NB4 (cell line): ENCODE measurements at regions not wholly inside any gene's neighbourhood (a gene's known extent, or its start where the extent isn't known, plus 50 kb on each side); places are given as distances from the start of the nearest gene placed in this dataset.

Experiments
- DNase-seq: peaks from one replicate; pipeline ENCODE4 v3.0.0; 2010; ENCODE audit warnings: low read depth
- H3K4me3 ChIP-seq: one replicate; pipeline ENCODE4 v1.5.1; 2011; ENCODE audit warnings: mild to moderate bottlenecking, low read depth, low read length, moderate library complexity
- CTCF ChIP-seq: IDR thresholded peaks from one replicate; pipeline ENCODE4 v1.5.1; 2012; ENCODE audit warnings: low read depth, low read length
- MAX ChIP-seq: IDR thresholded peaks from 2 replicates; pipeline ENCODE4 v1.6.1; 2011; ENCODE audit warnings: low read depth, low read length
- MYC ChIP-seq: IDR thresholded peaks from 2 replicates; pipeline ENCODE4 v1.6.1; 2011; ENCODE audit warnings: low read depth, low read length
- POLR2A ChIP-seq: IDR thresholded peaks from 2 replicates; pipeline ENCODE4 v1.6.1; 2011; ENCODE audit warnings: mild to moderate bottlenecking; ENCODE audit not compliant: insufficient read length; ENCODE audit errors: extremely low read depth

GRCh38 chr2:107543793-107544192 is 282.9 kb upstream of the RGPD4 start:
- no peak for DNase-seq
- TF ChIP-seq CTCF = no peak
- TF ChIP-seq POLR2A = no peak
- TF ChIP-seq MAX = no peak
- no peak for TF ChIP-seq MYC

GRCh38 chr2:107545066-107545465 is 281.6 kb upstream of the RGPD4 start:
- no peak overlapping the region for H3K4me3 ChIP-seq
- peak; percentile 16 for DNase-seq
- TF ChIP-seq MAX (no peak), POLR2A (no peak), CTCF (no peak), MYC (no peak)

More at GRCh38 chr2:107543793-107544192, 282.9 kb upstream of the RGPD4 start:
- H3K4me3 ChIP-seq = no peak overlapping the region

GRCh38 chr2:107545851-107546250 is 280.8 kb upstream of the RGPD4 start:
- no peak overlapping the region for H3K4me3 ChIP-seq
- TF ChIP-seq CTCF = no peak
- no peak for TF ChIP-seq MYC
- no peak for TF ChIP-seq MAX
- no peak for DNase-seq

- no peak for DNase-seq
- TF ChIP-seq POLR2A = no peak
- no peak for TF ChIP-seq MYC
- TF ChIP-seq CTCF = no peak
- TF ChIP-seq MAX = no peak
- no peak overlapping the region for H3K4me3 ChIP-seq
Observed at GRCh38 chr2:107548216-107548615, 278.5 kb upstream of the RGPD4 start.

GRCh38 chr2:107553046-107553445 is 273.6 kb upstream of the RGPD4 start:
- DNase-seq = no peak
- TF ChIP-seq MYC = no peak
- no peak for TF ChIP-seq POLR2A
- TF ChIP-seq MAX = no peak
- no peak for TF ChIP-seq CTCF
- no peak overlapping the region for H3K4me3 ChIP-seq

GRCh38 chr2:107553539-107553938 is 273.2 kb upstream of the RGPD4 start:
- TF ChIP-seq MAX (no peak), CTCF (no peak), POLR2A (no peak), MYC (no peak)
- H3K4me3 ChIP-seq = no peak overlapping the region
- DNase-seq = peak; percentile 56
